WERI-Rb-1 (cell line): ENCODE measurements at regions not wholly inside any gene's neighbourhood (a gene's known extent, or its start where the extent isn't known, plus 50 kb on each side); places are given as distances from the start of the nearest gene placed in this dataset.

ENCODE experiments used
- DNase-seq: peaks from one replicate; pipeline ENCODE4 v3.0.0-alpha.2; 2020
- H3K27ac ChIP-seq: fragments of 250-450 bp; sonication (Bioruptor Pico); 2 replicates; pipeline ENCODE4 v1.5.1; 2020; ENCODE audit warnings: mild to moderate bottlenecking, moderate library complexity
- H3K27me3 ChIP-seq: fragments of 250-450 bp; sonication (Bioruptor Pico); 2 replicates; pipeline ENCODE4 v1.5.1; 2021; ENCODE audit warnings: mild to moderate bottlenecking, low read depth, moderate library complexity; ENCODE audit not compliant: insufficient read depth, severe bottlenecking
- H3K36me3 ChIP-seq: fragments of 250-450 bp; sonication (Bioruptor Pico); 2 replicates; pipeline ENCODE4 v1.5.1; 2020; ENCODE audit warnings: mild to moderate bottlenecking, moderate library complexity
- H3K4me3 ChIP-seq: 2 replicates; pipeline ENCODE4 v1.5.1; 2011; ENCODE audit warnings: low read depth, mild to moderate bottlenecking, control low read depth, low read length
- H3K9me3 ChIP-seq: fragments of 250-450 bp; sonication (Bioruptor Pico); 2 replicates; pipeline ENCODE4 v1.5.1; 2021; ENCODE audit warnings: mild to moderate bottlenecking, moderate library complexity; ENCODE audit not compliant: severe bottlenecking
- TF ChIP-seq, protein P1 (sequence below): IDR thresholded peaks from 2 replicates; pipeline ENCODE4 v1.5.1; 2011; ENCODE audit warnings: low read depth, mild to moderate bottlenecking, control low read depth, inconsistent platforms, low read length

GRCh38 chr10:4213441-4213840, 428.4 kb upstream of the KLF6 start:
- Histone ChIP-seq H3K27me3 (no peaks in the 10 kb centered on the region), H3K27ac (no peak overlapping the region), H3K36me3 (no peaks in the 10 kb centered on the region), H3K9me3 (no peaks in the 10 kb centered on the region), H3K4me3 (no peak overlapping the region)
- TF ChIP-seq, protein P1, sequence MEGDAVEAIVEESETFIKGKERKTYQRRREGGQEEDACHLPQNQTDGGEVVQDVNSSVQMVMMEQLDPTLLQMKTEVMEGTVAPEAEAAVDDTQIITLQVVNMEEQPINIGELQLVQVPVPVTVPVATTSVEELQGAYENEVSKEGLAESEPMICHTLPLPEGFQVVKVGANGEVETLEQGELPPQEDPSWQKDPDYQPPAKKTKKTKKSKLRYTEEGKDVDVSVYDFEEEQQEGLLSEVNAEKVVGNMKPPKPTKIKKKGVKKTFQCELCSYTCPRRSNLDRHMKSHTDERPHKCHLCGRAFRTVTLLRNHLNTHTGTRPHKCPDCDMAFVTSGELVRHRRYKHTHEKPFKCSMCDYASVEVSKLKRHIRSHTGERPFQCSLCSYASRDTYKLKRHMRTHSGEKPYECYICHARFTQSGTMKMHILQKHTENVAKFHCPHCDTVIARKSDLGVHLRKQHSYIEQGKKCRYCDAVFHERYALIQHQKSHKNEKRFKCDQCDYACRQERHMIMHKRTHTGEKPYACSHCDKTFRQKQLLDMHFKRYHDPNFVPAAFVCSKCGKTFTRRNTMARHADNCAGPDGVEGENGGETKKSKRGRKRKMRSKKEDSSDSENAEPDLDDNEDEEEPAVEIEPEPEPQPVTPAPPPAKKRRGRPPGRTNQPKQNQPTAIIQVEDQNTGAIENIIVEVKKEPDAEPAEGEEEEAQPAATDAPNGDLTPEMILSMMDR: no peak
- DNase-seq: no peak

- Histone ChIP-seq H3K27me3 (no peaks in the 10 kb centered on the region), H3K36me3 (no peaks in the 10 kb centered on the region), H3K4me3 (no peak overlapping the region), H3K9me3 (no peaks in the 10 kb centered on the region), H3K27ac (no peak overlapping the region)
- TF ChIP-seq, protein P1: no peak
- no peak for DNase-seq
Measured at GRCh38 chr10:4212111-4212630, 427.2 kb upstream of the KLF6 start.

DNA sequence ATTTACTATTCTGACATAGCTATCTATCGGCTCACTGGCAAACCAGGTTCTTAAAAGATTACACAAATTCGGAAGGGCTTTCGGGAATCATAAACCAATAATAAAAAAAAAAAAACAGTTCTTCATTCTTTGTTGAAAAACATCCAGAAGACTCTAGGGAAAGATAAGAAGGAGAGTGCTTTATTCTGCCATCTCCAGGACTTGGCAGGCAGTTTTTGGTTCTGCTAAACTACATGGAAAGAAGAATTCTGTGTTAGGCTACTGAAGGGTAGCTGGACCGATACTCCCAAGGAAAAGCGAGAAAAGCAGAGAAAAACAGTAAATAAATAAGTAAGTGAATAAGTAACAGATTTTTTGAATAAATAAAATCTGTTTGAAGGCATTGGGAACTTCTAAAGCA, 423.5 kb upstream of the KLF6 start:
- no peaks in the 10 kb centered on the region for H3K36me3 ChIP-seq
- DNase-seq: no peak
- H3K27me3 ChIP-seq: no peaks in the 10 kb centered on the region
- no peak overlapping the region for H3K27ac ChIP-seq
- no peak overlapping the region for H3K4me3 ChIP-seq
- H3K9me3 ChIP-seq: no peaks in the 10 kb centered on the region
- TF ChIP-seq, protein P1: no peak

GRCh38 chr10:4205113-4205512, 420.1 kb upstream of the KLF6 start:
- Histone ChIP-seq H3K9me3 (no peaks in the 10 kb centered on the region), H3K27me3 (no peaks in the 10 kb centered on the region), H3K36me3 (no peaks in the 10 kb centered on the region), H3K4me3 (no peak overlapping the region), H3K27ac (no peak overlapping the region)
- TF ChIP-seq, protein P1: no peak
- DNase-seq: no peak

DNA sequence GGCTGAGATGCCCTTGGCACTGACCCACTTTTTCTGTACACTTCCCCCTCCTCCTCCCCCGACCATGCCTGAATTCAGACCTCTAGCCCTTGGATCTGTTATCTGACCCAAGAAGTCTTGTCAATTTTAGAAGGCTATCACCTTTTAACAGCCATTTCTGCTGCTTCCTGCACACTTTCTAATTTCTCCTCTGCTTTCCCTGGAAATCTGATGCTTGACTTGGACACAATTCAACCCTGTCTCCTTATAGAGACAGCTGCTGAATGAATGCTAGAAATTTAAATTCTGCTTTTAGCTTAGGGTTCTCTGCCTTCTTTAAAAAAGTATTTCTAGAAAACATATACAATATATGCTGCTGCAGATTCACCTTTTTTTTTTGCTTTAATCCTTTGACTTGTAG, 417.9 kb upstream of the KLF6 start:
- no peak overlapping the region for H3K4me3 ChIP-seq
- no peak for DNase-seq
- no peaks in the 10 kb centered on the region for H3K36me3 ChIP-seq
- H3K27ac ChIP-seq: no peak overlapping the region
- no peaks in the 10 kb centered on the region for H3K27me3 ChIP-seq
- TF ChIP-seq, protein P1: no peak
- H3K9me3 ChIP-seq: no peaks in the 10 kb centered on the region
